Posterior vena cava (tissue), 2 donors: ENCODE measurements at regions not wholly inside any gene's neighbourhood (a gene's known extent, or its start where the extent isn't known, plus 50 kb on each side); places are given as distances from the start of the nearest gene placed in this dataset.
"Not testable (repeated sequence)": the region's sequence is repeated elsewhere in the genome, so short reads cannot be mapped to it uniquely, and the experiment has no call there.

Source experiments
- DNase-seq: peaks from one replicate; pipeline ENCODE4 v3.0.0-alpha.2; 2020; ENCODE audit warnings: low spot score
- intact Hi-C, 2 donors: fragments of 100-400 bp; cut with DNase I; formaldehyde crosslinking; loops; one replicate each; pipeline versions ENCODE4 v1.14.1 to v1.14.2; 2022 to 2023
- donor health status: DM: yes; HTN: yes; CAD: no.
- donor health status: DM: yes; HTN: yes; CAD: no.

DNA sequence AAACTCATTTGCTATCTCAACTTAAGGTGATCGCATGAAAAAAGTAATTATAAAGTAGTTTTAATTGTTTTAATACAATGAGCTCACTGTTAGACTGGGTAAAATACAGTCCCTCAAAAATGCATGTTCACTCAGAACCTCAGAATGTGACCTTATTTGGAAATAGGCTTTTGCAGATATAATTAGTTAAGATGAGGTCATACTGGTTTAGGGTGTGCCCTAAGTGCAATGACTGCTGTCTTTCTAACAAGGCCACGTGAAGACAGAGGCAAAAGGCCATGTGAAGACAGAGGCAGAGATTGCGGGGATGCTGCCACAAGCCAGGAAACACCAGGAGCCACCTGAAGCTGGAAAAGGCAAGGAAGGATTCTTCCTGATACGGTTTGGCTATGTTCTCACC, 262.1 kb downstream of the NKX6-1 start:
- intact Hi-C loops: no loop called here

DNA sequence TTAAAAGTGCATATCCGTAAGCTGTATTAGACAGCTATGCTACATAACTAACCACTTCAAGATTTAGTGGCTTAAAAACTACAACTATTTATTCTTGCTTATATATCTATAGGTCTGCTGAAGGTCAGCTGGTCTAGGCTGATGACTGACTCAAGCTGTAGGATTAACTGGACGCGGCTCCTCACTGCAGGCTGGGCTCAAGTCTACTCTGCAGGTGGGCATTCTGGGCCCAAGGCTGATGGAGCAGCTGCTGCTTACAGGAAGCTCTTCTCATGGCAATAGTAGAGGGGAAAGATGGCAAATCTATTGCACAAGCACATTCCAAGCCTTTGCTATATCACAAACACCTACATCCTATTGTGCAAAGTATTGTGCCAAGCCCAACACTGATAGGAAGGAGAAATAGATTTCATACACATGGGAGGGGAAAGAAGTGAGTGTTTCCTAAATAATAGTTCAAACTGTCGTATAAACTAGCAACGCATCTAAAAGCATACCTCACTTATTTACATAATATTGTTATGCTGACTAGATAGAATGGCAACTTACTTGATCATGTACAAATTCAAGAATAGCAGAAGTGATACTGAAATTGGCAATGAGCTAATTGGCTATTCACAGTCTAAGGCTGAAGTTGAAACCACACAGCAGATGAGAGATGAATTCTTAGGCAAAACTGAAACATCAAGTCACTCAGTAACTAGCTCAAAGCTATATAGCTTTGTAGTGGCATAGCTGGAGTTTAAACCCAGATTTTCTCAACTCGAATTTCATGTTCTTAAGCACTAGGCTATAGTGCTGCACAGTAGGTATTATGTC, 263.8 kb downstream of the NKX6-1 start:
- no peak for DNase-seq
- intact Hi-C loops: no loop called here

More for the DNA sequence above, 262.1 kb downstream of the NKX6-1 start:
- no peak for DNase-seq

DNA sequence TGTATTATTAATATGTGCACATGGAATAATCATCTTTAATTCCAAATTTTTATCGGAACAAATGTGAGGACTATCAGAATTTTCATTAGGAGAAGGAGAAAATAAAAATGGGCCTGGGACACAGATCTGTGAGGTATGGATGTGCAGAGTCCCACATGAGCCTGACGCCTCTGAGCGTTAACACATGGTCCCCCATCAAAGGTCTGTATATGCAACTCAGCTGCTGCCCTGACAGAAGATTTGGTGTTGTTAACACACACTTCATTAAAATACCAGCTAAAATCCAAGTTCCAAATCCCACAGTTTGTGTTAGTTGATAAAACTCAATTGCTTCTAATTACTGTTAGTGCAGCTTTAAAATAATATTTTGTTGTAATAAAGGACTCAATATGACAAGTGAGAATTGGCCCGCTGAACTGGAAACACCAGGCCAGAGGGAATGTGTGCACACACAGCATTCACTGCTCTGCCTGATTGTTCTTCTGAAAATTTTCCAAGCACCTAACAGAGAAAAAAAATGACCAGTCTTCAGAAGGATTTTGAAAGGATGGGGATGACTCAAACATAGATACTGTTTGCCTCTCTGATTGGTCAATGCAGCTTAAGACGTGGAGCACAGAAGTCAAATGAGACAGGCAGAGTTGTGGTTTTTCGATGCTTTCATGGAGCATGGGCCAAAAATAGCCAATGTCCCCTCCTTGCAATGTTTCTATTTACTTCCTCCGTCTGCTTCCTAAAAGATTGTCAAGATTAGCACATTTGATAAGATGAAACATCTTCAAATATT, 266.6 kb downstream of the NKX6-1 start:
- intact Hi-C loops: no loop called here
- no peak for DNase-seq

DNA sequence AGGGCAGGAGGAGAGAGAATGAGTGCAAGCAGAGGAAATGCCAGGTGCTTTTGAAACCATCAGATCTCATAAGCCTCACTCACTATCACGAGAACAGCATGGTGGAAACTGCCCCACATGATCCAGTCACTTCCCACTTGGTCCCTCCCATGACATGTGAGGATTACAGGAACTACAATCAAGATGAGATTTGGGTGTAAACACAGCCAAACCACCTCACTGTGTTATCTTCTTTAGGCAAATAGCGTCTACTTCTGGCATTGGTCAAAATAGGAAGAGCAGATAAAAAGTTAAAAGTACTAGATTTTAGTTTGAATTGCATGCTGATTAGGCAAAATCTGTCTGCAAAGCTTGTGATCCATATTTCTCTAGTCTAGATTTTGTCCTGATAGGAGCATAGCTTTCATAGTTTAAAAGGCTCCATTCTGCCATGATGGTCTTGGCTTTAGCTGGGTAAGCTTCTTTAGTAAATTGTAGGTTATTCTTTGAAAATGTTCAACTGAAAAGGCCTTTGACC, 267.5 kb downstream of the NKX6-1 start:
- intact Hi-C loops: no loop called here
- no peak for DNase-seq

DNA sequence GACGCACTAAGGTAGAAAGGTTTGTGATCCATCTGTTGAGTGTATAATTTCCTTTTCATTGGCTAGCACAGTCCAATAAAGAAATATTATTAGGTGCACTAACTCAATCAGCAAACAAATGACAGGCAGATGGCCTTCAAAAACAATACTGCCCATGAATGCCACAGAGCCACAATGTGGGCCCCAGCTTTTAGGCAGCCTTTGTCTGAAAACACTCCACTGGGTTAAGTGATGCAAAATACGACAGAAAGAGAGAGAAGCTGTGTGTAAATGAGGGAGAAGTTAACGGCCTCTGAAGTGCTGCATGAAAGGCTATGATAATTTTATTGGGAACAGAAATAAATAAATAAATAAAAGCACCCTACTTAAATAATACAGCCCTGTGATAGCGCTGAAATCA, 274.6 kb downstream of the NKX6-1 start:
- no peak for DNase-seq
- intact Hi-C loops: no loop called here

DNA sequence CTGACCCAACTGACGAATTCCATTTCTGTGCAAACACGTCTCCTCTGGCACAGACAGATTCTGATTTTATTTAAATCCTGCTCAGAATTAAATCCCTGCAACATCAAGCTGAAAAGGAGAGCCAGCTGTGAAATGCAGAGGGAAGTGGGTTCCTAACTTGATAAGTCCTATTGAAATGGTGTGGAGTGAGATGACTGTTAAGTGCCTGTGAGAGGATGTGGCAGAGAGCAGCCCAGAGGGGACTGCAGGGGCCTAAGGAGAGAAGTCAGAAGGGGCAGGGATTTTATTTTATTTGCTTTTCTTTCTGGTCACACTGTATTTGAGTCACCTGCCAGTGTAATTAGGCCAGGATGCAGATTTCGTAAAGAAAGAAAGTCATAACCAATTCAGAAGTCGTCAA, 277.4 kb downstream of the NKX6-1 start:
- intact Hi-C loops: no loop called here
- DNase-seq: no peak

DNA sequence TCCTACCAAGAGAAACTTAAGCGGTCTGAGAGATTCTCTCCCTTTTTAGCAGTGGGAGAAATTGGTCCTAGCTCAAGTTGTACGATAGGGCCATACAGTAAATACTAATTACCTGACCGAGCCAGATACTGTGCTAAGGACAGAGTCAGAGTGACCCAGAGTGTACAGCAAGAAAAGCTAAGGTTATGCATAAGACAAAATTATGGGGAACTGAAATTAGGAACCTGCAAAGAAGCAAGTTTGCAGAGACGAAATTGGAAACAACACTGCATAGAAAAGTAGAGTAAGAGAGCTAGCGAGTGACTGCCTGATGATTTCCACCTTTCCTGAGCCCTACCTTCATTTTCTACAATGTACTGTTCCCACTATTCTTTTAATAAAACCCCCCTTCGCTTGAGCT, 278.1 kb downstream of the NKX6-1 start:
- no peak for DNase-seq
- intact Hi-C loops: no loop called here

DNA sequence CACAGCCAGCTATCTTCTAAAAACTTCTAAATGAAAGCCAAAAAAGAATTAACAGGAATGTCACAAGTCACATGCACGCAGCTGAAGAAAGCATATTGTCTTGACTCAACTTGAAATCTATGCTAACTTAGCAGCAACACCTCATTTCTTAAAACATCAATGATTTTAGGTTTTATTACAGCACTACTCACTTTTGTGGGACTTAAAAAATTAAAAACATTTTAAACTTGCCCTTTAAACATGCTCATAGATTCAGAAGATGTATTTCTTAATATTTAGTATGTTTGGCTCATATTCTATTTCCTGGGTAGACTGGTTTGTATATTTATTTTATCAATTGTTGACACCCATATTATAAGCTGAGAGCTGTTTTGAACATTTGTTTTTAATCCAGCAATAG, 279.4 kb downstream of the NKX6-1 start:
- DNase-seq: no peak
- intact Hi-C loops: no loop called here

DNA sequence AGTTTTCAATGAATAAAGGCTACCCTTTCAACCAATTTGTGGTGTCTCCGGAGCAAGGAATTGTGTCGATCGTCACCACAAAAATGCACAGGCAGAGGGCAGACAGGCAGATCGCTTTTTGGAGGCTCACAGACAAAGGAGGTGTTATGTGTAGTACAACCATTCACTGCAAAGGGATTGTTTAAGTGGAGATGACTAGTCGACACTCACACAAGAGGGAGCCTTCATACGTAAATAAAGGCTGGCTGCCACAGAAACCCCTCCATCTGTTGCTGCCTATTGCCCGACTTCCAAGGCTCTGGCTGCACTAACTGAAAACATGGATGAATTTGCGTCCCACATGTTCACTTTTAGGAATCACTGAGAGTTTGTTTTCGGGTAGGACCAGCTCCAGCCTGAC, 281.1 kb downstream of the NKX6-1 start:
- no peak for DNase-seq

DNA sequence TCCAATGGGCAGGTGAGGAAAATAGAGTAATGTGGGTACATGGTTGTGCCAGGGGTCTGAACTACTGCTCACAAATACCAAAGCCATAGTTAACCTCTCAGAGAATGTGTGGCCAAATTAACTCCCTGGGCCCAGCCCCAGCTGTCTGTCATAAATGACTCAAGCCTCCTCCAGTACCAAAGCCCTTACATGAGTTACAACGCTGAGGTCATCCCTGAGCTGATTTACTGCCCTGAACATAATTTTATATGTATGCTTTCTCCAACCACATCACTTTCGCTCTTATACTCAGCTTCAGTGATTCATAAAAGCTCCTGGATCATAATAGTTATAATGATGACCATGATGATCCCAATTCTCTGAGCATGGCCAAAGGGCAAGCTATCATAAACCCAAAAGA, 283.9 kb downstream of the NKX6-1 start:
- intact Hi-C loops: no loop called here
- no peak for DNase-seq

More for the DNA sequence above, 281.1 kb downstream of the NKX6-1 start:
- intact Hi-C loops: no loop called here

DNA sequence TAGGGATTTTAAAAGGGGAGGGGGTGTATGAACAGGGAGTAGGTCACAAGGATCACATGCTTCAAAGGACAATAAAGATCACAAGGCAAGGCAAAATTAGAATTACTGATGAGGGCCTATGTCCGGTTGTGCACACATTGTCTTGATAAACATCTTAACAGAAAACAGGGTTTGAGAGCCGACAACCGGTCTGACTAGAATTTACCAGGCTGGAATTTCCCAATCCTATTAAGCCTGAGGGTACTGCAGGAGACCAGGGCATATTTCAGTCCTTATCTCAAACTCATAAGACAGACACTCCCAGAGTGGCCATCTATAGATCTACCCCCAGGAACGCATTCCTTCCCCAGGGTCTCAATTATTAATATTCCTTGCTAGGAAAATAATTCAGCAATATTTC, 292.9 kb downstream of the NKX6-1 start:
- DNase-seq, intact Hi-C loops: not testable (repeated sequence)

DNA sequence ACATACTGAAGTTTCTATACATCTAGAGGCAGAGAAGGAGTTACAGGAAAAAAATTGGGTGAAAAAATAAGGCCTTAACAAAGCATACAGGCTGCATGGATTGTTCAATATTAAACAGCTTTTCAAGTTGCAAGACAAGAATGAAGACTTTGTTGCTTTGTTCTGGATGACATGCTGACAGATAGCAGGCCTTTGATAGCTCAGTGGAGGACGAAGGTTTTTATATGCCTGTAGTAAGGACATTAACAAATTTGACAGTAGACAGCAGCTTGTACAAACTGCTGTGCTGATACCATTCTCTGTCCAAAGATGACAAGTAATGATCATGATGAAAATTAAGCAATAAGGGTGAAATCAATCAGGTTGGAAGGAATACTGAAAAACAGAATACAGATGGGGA, 309.9 kb downstream of the NKX6-1 start:
- intact Hi-C loops: no loop called here

DNA sequence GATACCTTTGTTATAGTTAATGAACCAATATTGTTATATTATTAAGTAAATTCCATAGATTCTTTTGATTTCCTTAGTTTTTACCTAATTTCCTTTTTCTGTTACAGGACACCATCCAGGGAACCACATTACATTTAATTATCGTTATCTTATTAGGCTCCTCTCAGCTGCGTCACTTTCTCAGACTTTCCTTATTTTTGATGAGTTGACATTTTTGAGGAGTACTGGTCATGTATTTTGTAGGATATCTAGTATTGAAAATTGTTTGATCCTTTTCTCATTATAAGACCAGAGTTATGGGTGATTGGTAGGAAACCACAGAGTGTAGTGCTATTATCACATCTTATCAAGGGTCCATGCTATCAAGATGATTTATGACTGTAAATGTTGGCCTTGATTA, 319.7 kb downstream of the NKX6-1 start:
- intact Hi-C loops: no loop called here
- DNase-seq: no peak

More for the DNA sequence above, 309.9 kb downstream of the NKX6-1 start:
- DNase-seq: no peak

DNA sequence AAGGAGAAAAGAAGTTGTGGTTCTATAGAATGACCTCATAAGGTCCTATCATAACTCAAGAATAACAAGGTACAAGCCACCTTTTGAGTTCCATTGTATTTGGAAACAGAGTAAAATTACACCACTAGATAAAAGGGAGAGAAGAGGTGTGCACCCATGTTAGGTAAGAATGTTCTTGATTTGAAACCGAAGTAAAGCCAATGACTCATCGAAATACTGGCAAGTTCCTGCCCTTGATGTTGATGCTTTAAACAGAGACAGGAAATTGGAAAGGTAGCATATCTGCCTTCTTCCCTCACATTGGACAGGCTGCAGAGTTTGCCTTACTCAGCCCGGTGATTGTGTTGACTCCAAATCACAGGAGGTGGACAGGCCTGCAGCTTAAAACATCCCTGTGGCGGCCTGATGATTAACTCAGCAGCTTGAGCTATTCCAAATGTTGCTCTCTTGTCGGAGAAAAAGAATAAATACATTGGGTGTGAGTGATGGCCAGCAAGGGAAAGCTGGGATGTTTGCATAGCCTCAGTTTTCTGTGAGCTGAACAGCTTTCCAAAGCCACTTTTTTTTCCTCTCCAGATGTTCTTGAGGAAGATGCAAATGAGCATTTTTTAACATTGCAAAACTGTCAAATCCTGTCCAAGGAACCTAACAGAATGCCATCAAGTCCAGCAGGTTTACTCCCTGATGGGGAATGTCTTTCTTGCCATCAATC, 321.1 kb downstream of the NKX6-1 start:
- intact Hi-C loops: no loop called here
- no peak for DNase-seq

DNA sequence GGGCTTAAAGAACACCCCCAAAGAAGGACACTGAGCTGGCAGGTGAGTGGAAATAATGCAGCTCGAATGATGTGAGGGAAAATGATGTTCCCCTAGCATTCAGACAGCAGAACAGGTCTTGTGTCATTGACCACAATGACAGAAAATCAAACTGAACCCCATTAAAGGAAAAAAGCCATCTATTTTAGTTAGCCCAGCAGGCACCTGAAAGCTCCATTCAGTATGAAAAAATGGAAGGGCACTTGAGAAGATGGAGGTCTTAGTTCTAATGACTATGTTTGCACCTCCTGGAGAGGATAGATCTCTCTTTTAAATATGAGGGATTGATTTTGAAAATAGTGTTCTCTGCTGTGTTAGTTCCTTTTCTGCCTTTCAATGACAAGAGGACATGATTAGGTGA, 323.1 kb downstream of the NKX6-1 start:
- intact Hi-C loops: no loop called here
- DNase-seq: no peak

DNA sequence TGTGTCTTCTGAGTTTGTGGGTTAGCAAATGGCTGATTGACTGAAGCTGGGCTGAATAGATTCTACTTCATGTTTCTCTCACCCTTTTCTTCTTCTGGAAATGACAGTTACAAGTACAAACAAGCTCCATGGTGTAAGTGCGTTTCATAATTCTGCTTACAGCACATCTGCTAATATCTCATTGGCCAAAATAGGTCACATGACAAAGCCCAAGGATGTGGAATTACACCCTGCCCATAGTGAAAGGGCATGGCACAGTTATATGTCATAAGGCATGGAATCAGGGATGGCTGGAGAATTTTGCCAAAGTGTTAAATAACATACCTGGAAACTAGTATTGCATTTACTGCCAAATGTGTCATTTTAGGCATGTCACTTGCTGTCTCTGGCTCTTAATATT, 327.2 kb downstream of the NKX6-1 start:
- no peak for DNase-seq
- intact Hi-C loops: no loop called here

DNA sequence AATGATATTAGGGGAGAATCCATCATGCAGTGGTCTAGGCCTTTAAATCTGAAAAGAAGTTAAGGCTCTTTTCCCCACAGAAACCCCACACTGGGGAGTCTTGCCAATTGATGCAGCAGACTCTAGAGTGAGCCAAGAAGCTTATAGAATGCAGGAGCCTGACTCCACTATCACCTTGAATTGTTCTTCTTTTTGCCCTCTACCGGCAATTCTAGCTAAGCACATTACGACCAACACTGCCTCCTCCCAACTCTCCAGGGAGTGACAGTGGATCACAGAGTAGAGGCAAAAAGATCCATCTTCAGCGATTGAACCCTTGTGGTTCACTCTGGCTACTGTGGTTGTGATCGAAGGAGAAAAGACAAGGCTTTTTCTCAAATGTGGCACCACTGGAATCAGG, 331.5 kb downstream of the NKX6-1 start:
- intact Hi-C loops: no loop called here
- no peak for DNase-seq

DNA sequence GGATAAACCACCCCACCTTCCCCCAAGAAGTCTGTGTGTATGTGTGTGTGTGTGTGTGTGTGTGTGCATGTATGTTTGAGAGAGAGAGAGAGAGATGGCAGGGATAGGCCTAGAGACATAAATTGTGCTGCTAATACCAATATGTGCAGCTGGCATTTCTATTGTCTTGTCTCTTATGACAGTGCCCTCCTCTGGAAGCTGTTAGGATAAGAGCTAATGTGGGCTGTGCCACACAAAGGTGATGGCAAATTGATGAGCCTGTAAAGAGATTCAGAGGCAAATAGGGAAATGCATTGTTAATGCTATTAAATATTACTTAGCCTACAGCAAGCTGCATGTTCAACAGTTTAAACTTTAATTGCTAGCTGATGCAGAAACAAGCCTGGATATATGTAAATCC, 332.0 kb downstream of the NKX6-1 start:
- no peak for DNase-seq
- intact Hi-C loops: no loop called here

DNA sequence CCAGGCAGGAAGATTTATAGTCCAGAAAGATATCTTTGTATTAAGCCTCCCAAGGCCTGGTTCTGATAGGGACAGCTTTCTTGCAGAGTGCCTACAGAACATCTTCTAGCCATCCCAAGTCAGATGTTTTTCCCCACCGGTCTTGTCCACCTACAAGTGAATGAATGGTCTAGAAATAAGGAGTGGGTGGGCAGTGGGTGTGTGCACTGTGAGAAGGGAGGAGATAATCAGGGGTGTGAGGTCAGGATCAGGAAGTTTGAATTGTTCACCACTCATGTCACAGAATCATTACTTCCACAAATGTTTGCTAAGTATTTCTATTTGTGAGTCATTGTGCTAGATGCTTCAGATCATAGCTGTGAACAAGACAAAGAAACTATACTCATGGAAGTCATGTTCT, 332.6 kb downstream of the NKX6-1 start:
- intact Hi-C loops: no loop called here
- DNase-seq: no peak

DNA sequence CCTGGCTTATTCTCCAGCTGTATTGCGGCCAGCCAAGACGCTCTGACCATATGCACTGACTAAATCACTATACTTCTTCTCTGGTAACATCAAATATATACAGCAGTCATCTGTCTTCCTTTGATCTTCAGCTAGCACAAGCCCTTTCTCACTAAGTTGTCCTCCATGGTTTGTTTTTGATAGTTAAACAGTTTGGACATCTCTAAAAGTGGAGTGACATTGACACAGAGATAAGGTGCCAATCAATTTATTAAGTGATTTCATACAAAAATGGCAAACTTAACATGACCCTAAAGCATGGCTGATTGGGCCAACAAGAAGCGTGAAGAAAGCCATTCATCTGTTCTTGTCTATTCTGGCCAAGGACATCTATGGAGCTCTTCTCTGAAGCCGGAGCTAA, 334.9 kb downstream of the NKX6-1 start:
- intact Hi-C loops: no loop called here
- no peak for DNase-seq
